ENCODE measurements at regions not wholly inside any gene's neighbourhood (a gene's known extent, or its start where the extent isn't known, plus 50 kb on each side); places are given as distances from the start of the nearest gene placed in this dataset.

DNA sequence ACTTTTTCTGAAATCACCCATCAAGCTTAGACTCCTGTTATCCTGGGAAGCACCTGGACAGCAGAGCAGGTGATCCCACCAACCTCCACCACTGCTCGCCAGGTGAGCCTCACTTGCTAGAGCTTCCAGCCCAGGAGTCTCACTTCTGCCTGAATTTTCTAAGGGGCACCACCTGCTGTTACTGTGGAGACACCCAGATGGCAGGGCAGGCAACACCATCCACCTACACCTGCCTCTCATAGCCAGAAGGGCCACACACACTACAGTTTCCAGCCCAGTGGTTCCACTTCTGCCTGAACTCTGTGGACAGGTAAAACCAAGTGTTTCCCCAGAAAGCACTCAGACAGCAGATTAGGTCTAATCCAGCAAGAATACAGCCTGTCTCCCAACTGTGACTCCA is 262.0 kb downstream of the ARAP2 start:
- Histone ChIP-seq H3K9ac (ENCODE audit: insufficient read length, low read depth) (no peak overlapping the region), H3K9me3 (ENCODE audit: insufficient read depth, low read length) (no peaks in the 10 kb centered on the region), H3K4me1 (ENCODE audit: insufficient read depth, insufficient read length) (no peaks in the 10 kb centered on the region), H3K36me3 (ENCODE audit: insufficient read depth, insufficient read length, low read length) (no peaks in the 10 kb centered on the region), H3K4me3 (ENCODE audit: insufficient read length, low read depth) (no peak overlapping the region), H3K27me3 (ENCODE audit: insufficient read depth, insufficient read length) (no peaks in the 10 kb centered on the region)
- no peak for DNase-seq (ENCODE audit: low read depth, low spot score)
- TF ChIP-seq SUZ12 (IDR thresholded peaks at IDR 0.05; ENCODE audit: extremely low read depth, insufficient read depth, insufficient read length) (no peak), YY1 (IDR thresholded peaks at IDR 0.05; ENCODE audit: insufficient read depth, insufficient read length) (no peak), ZNF274 (IDR thresholded peaks at IDR 0.05; ENCODE audit: low read depth, low read length) (no peak)

DNA sequence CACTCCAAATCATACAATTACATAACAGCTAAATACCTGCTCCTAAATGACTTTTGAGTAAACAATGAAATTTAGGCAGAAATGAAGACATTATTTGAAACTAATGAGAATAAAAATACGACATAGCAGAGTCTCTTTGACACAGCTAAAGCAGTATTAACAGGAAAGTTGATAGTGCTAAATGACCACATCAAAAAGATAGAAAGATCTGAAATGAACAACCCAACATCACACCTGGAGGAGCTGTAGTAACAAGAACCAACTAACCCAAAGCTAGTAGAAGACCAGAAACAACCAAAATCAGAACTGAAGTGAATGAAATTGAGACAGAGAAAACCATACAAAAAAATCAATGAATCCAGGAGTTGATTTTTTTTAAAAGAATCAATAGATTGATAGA is 257.8 kb downstream of the ARAP2 start:
- no peak overlapping the region for H3K4me3 ChIP-seq (ENCODE audit: insufficient read length, low read depth)
- H3K9ac ChIP-seq (ENCODE audit: insufficient read length, low read depth), result no peak overlapping the region
- DNase-seq (ENCODE audit: low read depth, low spot score), result no peak
- no peaks in the 10 kb centered on the region for H3K36me3 ChIP-seq (ENCODE audit: insufficient read depth, insufficient read length, low read length)
- H3K27me3 ChIP-seq (ENCODE audit: insufficient read depth, insufficient read length), result no peaks in the 10 kb centered on the region
- TF ChIP-seq SUZ12 (IDR thresholded peaks at IDR 0.05; ENCODE audit: extremely low read depth, insufficient read depth, insufficient read length), result no peak
- no peak for TF ChIP-seq ZNF274 (IDR thresholded peaks at IDR 0.05; ENCODE audit: low read depth, low read length)
- no peak for TF ChIP-seq YY1 (IDR thresholded peaks at IDR 0.05; ENCODE audit: insufficient read depth, insufficient read length)
- no peaks in the 10 kb centered on the region for H3K9me3 ChIP-seq (ENCODE audit: insufficient read depth, low read length)
- H3K4me1 ChIP-seq (ENCODE audit: insufficient read depth, insufficient read length), result no peaks in the 10 kb centered on the region

DNA sequence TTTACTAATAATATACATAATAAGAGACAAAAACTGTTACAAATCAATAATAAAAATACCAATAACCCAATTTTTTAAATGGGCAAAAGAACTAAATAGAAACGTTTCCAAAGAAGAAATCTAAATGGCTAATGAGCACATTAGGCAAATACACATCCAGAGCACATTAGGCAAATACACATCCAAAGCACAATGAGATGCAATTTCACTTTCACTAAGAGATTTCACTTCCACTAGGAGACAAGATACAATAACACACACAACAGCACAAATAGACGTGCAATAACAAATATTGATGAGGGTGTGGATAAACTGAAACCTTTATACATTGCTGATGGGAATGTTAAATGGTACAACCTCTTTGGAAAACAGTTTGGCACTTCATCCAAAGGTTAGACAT is 250.7 kb downstream of the ARAP2 start:
- Histone ChIP-seq H3K9me3 (ENCODE audit: insufficient read depth, low read length) (no peaks in the 10 kb centered on the region), H3K4me1 (ENCODE audit: insufficient read depth, insufficient read length) (no peaks in the 10 kb centered on the region), H3K36me3 (ENCODE audit: insufficient read depth, insufficient read length, low read length) (no peaks in the 10 kb centered on the region), H3K9ac (ENCODE audit: insufficient read length, low read depth) (no peak overlapping the region), H3K4me3 (ENCODE audit: insufficient read length, low read depth) (no peak overlapping the region), H3K27me3 (ENCODE audit: insufficient read depth, insufficient read length) (no peaks in the 10 kb centered on the region)
- no peak for DNase-seq (ENCODE audit: low read depth, low spot score)
- TF ChIP-seq YY1 (IDR thresholded peaks at IDR 0.05; ENCODE audit: insufficient read depth, insufficient read length), result no peak
- no peak for TF ChIP-seq SUZ12 (IDR thresholded peaks at IDR 0.05; ENCODE audit: extremely low read depth, insufficient read depth, insufficient read length)
- TF ChIP-seq ZNF274 (IDR thresholded peaks at IDR 0.05; ENCODE audit: low read depth, low read length), result no peak

DNA sequence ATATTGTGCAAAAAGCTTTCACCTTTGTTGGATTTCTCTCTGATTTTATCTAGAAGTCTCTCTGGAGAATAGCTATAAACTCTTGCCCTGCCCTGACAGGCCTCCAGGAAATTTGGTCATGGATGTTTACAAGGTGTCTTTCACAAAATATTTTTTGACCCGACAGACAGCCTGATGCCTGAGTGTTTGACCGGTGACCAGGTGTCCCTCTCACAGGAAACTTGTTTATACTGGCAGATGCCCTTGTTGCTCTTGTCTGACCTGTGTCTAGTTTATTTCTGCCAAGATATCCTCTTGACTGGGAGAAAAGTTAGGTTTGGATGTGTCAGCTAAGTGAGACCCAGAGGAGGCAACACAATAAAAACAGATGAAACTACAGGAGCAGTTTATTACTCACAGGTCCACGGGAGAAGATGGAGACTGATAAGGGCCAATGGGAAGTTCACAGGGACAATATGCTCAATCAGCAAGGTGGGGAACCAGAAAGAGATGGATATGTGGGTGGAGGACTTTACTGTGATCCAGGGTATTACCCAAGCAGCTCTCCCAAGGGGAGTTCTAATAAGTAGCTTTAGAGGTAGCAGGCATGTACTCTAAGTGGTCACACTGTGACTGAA is 243.3 kb downstream of the ARAP2 start:
- H3K9ac ChIP-seq (ENCODE audit: insufficient read length, low read depth), result no peak overlapping the region
- TF ChIP-seq ZNF274 (IDR thresholded peaks at IDR 0.05; ENCODE audit: low read depth, low read length), result no peak
- TF ChIP-seq YY1 (IDR thresholded peaks at IDR 0.05; ENCODE audit: insufficient read depth, insufficient read length), result no peak
- TF ChIP-seq SUZ12 (IDR thresholded peaks at IDR 0.05; ENCODE audit: extremely low read depth, insufficient read depth, insufficient read length), result no peak
- no peak overlapping the region for H3K4me3 ChIP-seq (ENCODE audit: insufficient read length, low read depth)
- H3K36me3 ChIP-seq (ENCODE audit: insufficient read depth, insufficient read length, low read length), result no peaks in the 10 kb centered on the region
- no peaks in the 10 kb centered on the region for H3K9me3 ChIP-seq (ENCODE audit: insufficient read depth, low read length)
- DNase-seq (ENCODE audit: low read depth, low spot score), result no peak
- H3K27me3 ChIP-seq (ENCODE audit: insufficient read depth, insufficient read length), result no peaks in the 10 kb centered on the region
- no peaks in the 10 kb centered on the region for H3K4me1 ChIP-seq (ENCODE audit: insufficient read depth, insufficient read length)

DNA sequence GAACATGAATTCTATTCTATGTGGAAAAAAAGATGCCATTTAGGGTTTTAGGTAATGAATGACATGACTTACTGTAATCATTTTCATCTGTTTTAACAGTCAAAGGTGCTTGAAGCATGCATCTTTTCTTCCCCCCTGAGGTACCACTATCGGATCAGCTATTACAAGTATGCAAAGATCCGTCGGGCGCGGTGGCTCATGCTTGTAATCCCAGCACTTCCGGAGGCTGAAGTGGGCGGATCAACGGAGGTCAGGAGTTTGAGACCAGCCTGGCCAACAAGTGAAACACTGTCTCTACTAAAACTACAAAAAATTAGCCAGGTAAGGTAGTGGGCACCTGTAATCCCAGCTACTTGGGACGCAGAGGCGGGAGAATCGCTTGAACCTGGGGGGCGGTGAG is 241.3 kb downstream of the ARAP2 start:
- DNase-seq (ENCODE audit: low read depth, low spot score), result no peak
- no peaks in the 10 kb centered on the region for H3K9me3 ChIP-seq (ENCODE audit: insufficient read depth, low read length)
- H3K4me1 ChIP-seq (ENCODE audit: insufficient read depth, insufficient read length), result no peaks in the 10 kb centered on the region
- TF ChIP-seq YY1 (IDR thresholded peaks at IDR 0.05; ENCODE audit: insufficient read depth, insufficient read length), result no peak
- no peak for TF ChIP-seq SUZ12 (IDR thresholded peaks at IDR 0.05; ENCODE audit: extremely low read depth, insufficient read depth, insufficient read length)
- TF ChIP-seq ZNF274 (IDR thresholded peaks at IDR 0.05; ENCODE audit: low read depth, low read length), result no peak
- no peaks in the 10 kb centered on the region for H3K27me3 ChIP-seq (ENCODE audit: insufficient read depth, insufficient read length)
- no peak overlapping the region for H3K4me3 ChIP-seq (ENCODE audit: insufficient read length, low read depth)
- no peak overlapping the region for H3K9ac ChIP-seq (ENCODE audit: insufficient read length, low read depth)
- no peaks in the 10 kb centered on the region for H3K36me3 ChIP-seq (ENCODE audit: insufficient read depth, insufficient read length, low read length)

DNA sequence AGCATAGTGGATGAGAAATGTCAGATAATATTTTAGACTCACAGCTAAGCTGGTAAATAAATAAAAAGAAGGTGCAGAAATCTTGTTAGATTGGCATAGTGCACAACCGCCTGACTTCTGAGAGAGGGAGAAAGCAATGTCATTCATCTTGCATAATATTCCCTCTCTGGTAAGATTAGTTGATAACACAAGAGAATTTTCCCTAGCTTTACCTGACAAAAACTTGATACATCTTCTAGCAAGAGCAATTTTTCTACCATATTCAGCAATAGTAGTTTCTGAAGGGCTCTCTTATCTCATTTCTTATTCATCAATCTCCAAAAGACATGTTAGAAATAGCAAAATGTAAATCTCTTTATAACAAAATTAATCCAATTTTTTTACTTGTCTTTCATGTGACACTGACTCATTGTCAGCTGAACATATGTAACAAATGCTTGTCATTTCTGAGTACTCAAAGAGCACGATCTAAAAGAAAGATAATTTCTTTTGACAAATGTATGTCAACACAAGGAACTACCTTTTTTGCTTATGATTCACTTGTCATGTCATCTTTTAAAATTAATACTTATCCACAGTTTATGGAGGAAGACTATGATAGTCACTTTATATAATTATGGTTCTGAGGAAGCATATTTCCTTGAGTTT is 240.0 kb downstream of the ARAP2 start:
- TF ChIP-seq SUZ12 (IDR thresholded peaks at IDR 0.05; ENCODE audit: extremely low read depth, insufficient read depth, insufficient read length), result no peak
- no peak for TF ChIP-seq ZNF274 (IDR thresholded peaks at IDR 0.05; ENCODE audit: low read depth, low read length)
- TF ChIP-seq YY1 (IDR thresholded peaks at IDR 0.05; ENCODE audit: insufficient read depth, insufficient read length), result no peak
- no peak overlapping the region for H3K9ac ChIP-seq (ENCODE audit: insufficient read length, low read depth)
- no peaks in the 10 kb centered on the region for H3K27me3 ChIP-seq (ENCODE audit: insufficient read depth, insufficient read length)
- no peak overlapping the region for H3K4me3 ChIP-seq (ENCODE audit: insufficient read length, low read depth)
- no peaks in the 10 kb centered on the region for H3K9me3 ChIP-seq (ENCODE audit: insufficient read depth, low read length)
- DNase-seq (ENCODE audit: low read depth, low spot score), result no peak
- H3K36me3 ChIP-seq (ENCODE audit: insufficient read depth, insufficient read length, low read length), result no peaks in the 10 kb centered on the region
- H3K4me1 ChIP-seq (ENCODE audit: insufficient read depth, insufficient read length), result no peaks in the 10 kb centered on the region

DNA sequence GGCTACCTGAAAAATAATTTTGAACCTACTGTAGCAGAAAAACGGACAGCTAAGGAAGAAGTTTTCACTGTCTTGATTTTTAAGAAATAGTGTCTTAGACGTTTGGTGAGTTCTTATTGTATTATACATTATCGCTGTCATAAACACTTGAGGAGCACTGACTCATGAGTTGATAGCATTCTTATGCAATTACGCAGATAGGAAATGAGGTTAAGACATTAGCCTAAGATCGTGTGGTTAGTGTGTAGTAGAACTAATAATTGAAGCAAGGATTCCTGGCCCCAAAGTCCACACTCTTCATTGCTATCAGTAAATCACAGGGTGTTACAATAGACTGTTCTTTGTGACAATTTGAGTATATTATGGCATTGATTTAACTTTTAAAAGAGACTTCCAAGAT is 238.1 kb downstream of the ARAP2 start:
- Histone ChIP-seq H3K4me1 (ENCODE audit: insufficient read depth, insufficient read length) (no peaks in the 10 kb centered on the region), H3K36me3 (ENCODE audit: insufficient read depth, insufficient read length, low read length) (no peaks in the 10 kb centered on the region), H3K4me3 (ENCODE audit: insufficient read length, low read depth) (no peak overlapping the region), H3K27me3 (ENCODE audit: insufficient read depth, insufficient read length) (no peaks in the 10 kb centered on the region), H3K9ac (ENCODE audit: insufficient read length, low read depth) (no peak overlapping the region), H3K9me3 (ENCODE audit: insufficient read depth, low read length) (no peaks in the 10 kb centered on the region)
- TF ChIP-seq SUZ12 (IDR thresholded peaks at IDR 0.05; ENCODE audit: extremely low read depth, insufficient read depth, insufficient read length) (no peak), ZNF274 (IDR thresholded peaks at IDR 0.05; ENCODE audit: low read depth, low read length) (no peak), YY1 (IDR thresholded peaks at IDR 0.05; ENCODE audit: insufficient read depth, insufficient read length) (no peak)
- no peak for DNase-seq (ENCODE audit: low read depth, low spot score)

All from NT2/D1 (cell line).